ENCODE measurements at regions not wholly inside any gene's neighbourhood (a gene's known extent, or its start where the extent isn't known, plus 50 kb on each side); places are given as distances from the start of the nearest gene placed in this dataset.

- Histone ChIP-seq H3K4me1 (ENCODE audit: control insufficient read depth in 1 of 2, insufficient read depth in 2 of 2, low read length in 2 of 2) (no peaks in the 10 kb centered on the region), H3K36me3 (ENCODE audit: control insufficient read depth in 1 of 2, insufficient read depth in 2 of 2, low read length in 2 of 2) (no peaks in the 10 kb centered on the region), H2AFZ (ENCODE audit: low read depth, low read length, poor library complexity, severe bottlenecking) (no peak overlapping the region), H3K4me2 (ENCODE audit: low read length) (no peak overlapping the region), H3K9me3 (ENCODE audit: control insufficient read depth in 1 of 2, insufficient read depth in 1 of 2, low read depth in 1 of 2, low read length in 2 of 2) (peaks cover 0 to 3% of the 10 kb centered on the region in 2 experiments; a peak in 2 of 4 replicates), H3K27me3 (ENCODE audit: insufficient read depth, low read length) (no peaks in the 10 kb centered on the region), H3K27ac (ENCODE audit: low read depth, low read length) (no peak overlapping the region), H4K20me1 (ENCODE audit: insufficient read depth) (no peaks in the 10 kb centered on the region), H3K4me3 (replicated peaks in 1 of 2; ENCODE audit: low read depth in 1 of 2, low read length in 2 of 2) (no peak overlapping the region), H3K79me2 (ENCODE audit: insufficient read depth, low read length) (no peaks in the 10 kb centered on the region), H3K9me2 (ENCODE audit: insufficient read depth) (no peaks in the 10 kb centered on the region), H3K9ac (ENCODE audit: low read length) (no peak overlapping the region)
- BruUV-seq (replicated peaks), result no TSS peak
- no peak for DNase-seq (ENCODE audit: low read depth, low spot score)
- intact Hi-C loops (cut with micrococcal nuclease), result no loop called here
- ChIA-PET RAD21 (ENCODE audit: low non-redundant PET in 1 of 2, low total read pairs in 2 of 2, uncharacterized antibody in 2 of 2, unreplicated experiment in 2 of 2) (no interaction called here), POLR2A (no interaction called here), CTCF (no interaction called here)
- TF ChIP-seq ATF3 (IDR thresholded peaks at IDR 0.05), result no peak
- no peak for TF ChIP-seq ZBTB33 (IDR thresholded peaks at IDR 0.05; ENCODE audit: extremely low read depth, insufficient replicate concordance, low read length)
- no peak for TF ChIP-seq REST (IDR thresholded peaks at IDR 0.05; ENCODE audit: low read depth)
- no peak for TF ChIP-seq FOSL1 (IDR thresholded peaks at IDR 0.05; ENCODE audit: low read depth)
- TF ChIP-seq EZH2phosphoT487 (IDR thresholded peaks at IDR 0.05; ENCODE audit: borderline replicate concordance), result no peak
- no peak for TF ChIP-seq EZH2 (IDR thresholded peaks at IDR 0.05)
- no peak for TF ChIP-seq JUND (IDR thresholded peaks at IDR 0.05)
- no peak for TF ChIP-seq EGR1 (IDR thresholded peaks at IDR 0.05; ENCODE audit: low read depth)
- TF ChIP-seq CBX3 (IDR thresholded peaks at IDR 0.05; ENCODE audit: low read depth), result no peak
- no peak for TF ChIP-seq MAX (IDR thresholded peaks at IDR 0.05)
- ATAC-seq, result no peak
Observed at GRCh38 chr12:24697769-24698168, 251.1 kb downstream of the BCAT1 start.

All from HCT116 (cell line).